ENCODE measurements at regions not wholly inside any gene's neighbourhood (a gene's known extent, or its start where the extent isn't known, plus 50 kb on each side); places are given as distances from the start of the nearest gene placed in this dataset.

DNA sequence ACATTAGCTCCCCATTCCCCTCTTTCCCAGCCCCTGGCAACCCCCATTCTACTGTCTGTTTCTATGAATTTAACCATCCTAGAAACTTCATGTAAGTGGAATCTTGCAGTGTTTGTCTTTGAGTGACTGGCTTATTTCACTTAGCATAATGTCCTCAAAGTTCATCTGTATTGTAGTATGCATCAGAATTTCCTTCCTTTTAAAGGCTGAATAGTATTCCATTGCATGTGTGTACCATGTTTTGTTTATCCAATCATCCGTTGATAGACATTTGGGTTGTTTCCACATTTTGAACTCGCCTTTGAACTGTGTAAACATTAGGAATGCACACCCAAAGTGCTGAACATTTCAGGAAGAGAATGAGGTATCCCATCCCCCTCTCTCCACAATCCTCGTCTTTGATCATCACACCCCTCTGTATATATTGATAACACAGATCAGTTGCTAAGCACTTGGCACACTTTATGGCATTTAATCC is 56.4 kb upstream of the PLAC1 start:
- no peak overlapping the region for H3K4me3 ChIP-seq (ENCODE audit: low read depth, low read length)
- TF ChIP-seq, protein P1, sequence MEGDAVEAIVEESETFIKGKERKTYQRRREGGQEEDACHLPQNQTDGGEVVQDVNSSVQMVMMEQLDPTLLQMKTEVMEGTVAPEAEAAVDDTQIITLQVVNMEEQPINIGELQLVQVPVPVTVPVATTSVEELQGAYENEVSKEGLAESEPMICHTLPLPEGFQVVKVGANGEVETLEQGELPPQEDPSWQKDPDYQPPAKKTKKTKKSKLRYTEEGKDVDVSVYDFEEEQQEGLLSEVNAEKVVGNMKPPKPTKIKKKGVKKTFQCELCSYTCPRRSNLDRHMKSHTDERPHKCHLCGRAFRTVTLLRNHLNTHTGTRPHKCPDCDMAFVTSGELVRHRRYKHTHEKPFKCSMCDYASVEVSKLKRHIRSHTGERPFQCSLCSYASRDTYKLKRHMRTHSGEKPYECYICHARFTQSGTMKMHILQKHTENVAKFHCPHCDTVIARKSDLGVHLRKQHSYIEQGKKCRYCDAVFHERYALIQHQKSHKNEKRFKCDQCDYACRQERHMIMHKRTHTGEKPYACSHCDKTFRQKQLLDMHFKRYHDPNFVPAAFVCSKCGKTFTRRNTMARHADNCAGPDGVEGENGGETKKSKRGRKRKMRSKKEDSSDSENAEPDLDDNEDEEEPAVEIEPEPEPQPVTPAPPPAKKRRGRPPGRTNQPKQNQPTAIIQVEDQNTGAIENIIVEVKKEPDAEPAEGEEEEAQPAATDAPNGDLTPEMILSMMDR (IDR thresholded peaks at IDR 0.05; ENCODE audit: insufficient read depth, low read depth, low read length), result no peak
- no peak for DNase-seq (ENCODE audit: low read depth)

- no peak overlapping the region for H3K4me3 ChIP-seq (ENCODE audit: low read depth, low read length)
- DNase-seq (ENCODE audit: low read depth), result no peak
- TF ChIP-seq, protein P1 (IDR thresholded peaks at IDR 0.05; ENCODE audit: insufficient read depth, low read depth, low read length), result no peak
Measured at GRCh38 chrX:134713618-134714107, 55.4 kb upstream of the PLAC1 start.

DNA sequence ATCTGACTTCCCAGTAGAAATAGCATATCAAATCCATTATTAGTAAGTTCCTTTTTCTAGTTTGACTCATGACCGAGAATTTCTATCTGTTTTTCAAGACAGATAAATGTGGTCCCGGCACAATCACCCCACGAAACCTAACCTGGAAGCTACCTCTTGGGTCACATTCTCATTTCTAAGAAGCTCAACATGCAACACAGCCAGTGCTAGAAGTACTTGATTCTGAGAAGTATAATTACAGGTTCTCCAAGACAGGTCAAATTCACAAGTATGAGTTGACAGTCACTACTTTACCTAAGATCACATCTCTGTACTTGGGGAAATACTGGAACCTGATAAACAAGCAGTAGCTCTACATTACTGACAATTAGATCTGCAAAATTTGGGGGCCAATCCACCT is 54.0 kb upstream of the PLAC1 start:
- no peak overlapping the region for H3K4me3 ChIP-seq (ENCODE audit: low read depth, low read length)
- TF ChIP-seq, protein P1 (IDR thresholded peaks at IDR 0.05; ENCODE audit: insufficient read depth, low read depth, low read length), result no peak
- no peak for DNase-seq (ENCODE audit: low read depth)

DNA sequence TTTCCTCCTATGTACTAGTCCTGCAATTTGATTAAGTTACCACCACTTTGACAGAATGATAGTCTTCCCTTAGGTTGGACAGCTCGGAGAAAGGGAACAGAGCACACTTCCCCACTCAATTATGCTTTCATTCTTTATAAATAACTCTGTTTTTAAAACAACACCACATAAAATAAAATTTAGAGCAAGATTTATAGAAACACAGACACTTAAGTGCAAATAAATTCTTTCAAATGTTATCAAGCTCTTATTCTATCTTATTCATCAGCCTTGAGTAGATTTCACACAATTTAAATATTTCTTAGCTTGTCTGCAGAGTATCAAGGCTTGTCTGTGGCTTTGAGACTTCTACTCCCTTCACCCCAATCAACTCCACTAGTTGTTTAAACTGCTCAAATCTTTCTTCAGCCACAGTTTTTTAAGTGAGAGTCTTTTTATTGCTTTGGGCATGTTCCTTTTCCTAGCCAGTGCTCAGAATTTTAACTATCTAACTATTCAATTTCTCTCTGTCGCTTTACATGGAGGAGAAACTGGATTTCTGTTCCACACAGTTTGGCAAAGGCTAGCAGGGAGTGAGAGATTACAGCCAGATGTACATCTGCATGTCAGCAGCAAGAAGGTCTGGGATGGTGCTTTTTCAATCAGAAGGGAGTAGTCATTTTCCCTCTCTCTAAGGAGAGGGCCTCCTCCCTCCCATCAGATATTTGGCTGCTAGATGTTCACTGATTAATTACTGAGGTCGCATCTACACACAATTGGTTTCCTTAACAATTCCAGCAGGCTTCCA is 53.1 kb upstream of the PLAC1 start:
- DNase-seq (ENCODE audit: low read depth), result peak; percentile 48
- TF ChIP-seq, protein P1 (IDR thresholded peaks at IDR 0.05; ENCODE audit: insufficient read depth, low read depth, low read length), result no peak
- H3K4me3 ChIP-seq (ENCODE audit: low read depth, low read length), result no peak overlapping the region

All from fibroblast of villous mesenchyme (primary cell).